H9 (cell line): ENCODE measurements at regions not wholly inside any gene's neighbourhood (a gene's known extent, or its start where the extent isn't known, plus 50 kb on each side); places are given as distances from the start of the nearest gene placed in this dataset.

ENCODE experiments used
- DNase-seq: peaks from one replicate; pipeline ENCODE4 v3.0.0-alpha.2; 2017
- H2AFZ ChIP-seq: one replicate; pipeline ENCODE4 v1.6.1; 2013; ENCODE audit warnings: mild to moderate bottlenecking, low read length, control low read depth, moderate library complexity
- H2AK5ac ChIP-seq: 2 replicates; pipeline ENCODE4 v1.6.1; 2013; ENCODE audit warnings: low read length, control low read depth, mixed read lengths; ENCODE audit not compliant: insufficient read length
- H2BK120ac ChIP-seq: one replicate; pipeline ENCODE4 v1.6.1; 2013; ENCODE audit warnings: low read depth, mild to moderate bottlenecking, low read length, control low read depth, inconsistent platforms; ENCODE audit not compliant: poor library complexity, severe bottlenecking
- H2BK12ac ChIP-seq: 2 replicates; pipeline ENCODE4 v1.6.1; 2013; ENCODE audit warnings: low read length, control low read depth, mixed read lengths, low read depth; ENCODE audit not compliant: insufficient read length
- H2BK15ac ChIP-seq: 2 replicates; pipeline ENCODE4 v1.6.1; 2013; ENCODE audit warnings: low read depth, low read length, control low read depth
- H2BK20ac ChIP-seq: one replicate; pipeline ENCODE4 v1.6.1; 2013; ENCODE audit warnings: low read depth, mild to moderate bottlenecking, low read length, control low read depth, inconsistent platforms; ENCODE audit not compliant: poor library complexity, severe bottlenecking
- H2BK5ac ChIP-seq: 2 replicates; pipeline ENCODE4 v1.6.1; 2013; ENCODE audit warnings: low read length, control low read depth, mixed read lengths; ENCODE audit not compliant: insufficient read length
- H3K14ac ChIP-seq: 2 replicates; pipeline ENCODE4 v1.6.1; 2013; ENCODE audit warnings: low read length, control low read depth; ENCODE audit not compliant: insufficient read depth
- H3K18ac ChIP-seq: 2 replicates; pipeline ENCODE4 v1.6.1; 2013; ENCODE audit warnings: low read depth, mild to moderate bottlenecking, mixed read lengths, low read length, control low read depth; ENCODE audit not compliant: insufficient read length
- H3K23ac ChIP-seq: 2 replicates; pipeline ENCODE4 v1.6.1; 2013; ENCODE audit warnings: low read length, control low read depth, mixed read lengths, low read depth; ENCODE audit not compliant: insufficient read length
- H3K23me2 ChIP-seq: 2 replicates; pipeline ENCODE4 v1.6.1; 2013; ENCODE audit warnings: low read depth, mild to moderate bottlenecking, mixed read lengths, low read length, control low read depth; ENCODE audit not compliant: insufficient read length, poor library complexity, severe bottlenecking
- H3K27ac ChIP-seq: 2 replicates; pipeline ENCODE4 v1.5.1; 2013; ENCODE audit warnings: low read length, control low read depth, mixed read lengths, low read depth; ENCODE audit not compliant: insufficient read length
- H3K27me3 ChIP-seq: 2 replicates; pipeline ENCODE4 v1.6.1; 2013; ENCODE audit warnings: low read length, control low read depth, inconsistent platforms; ENCODE audit not compliant: insufficient read depth
- H3K4ac ChIP-seq: 2 replicates; pipeline ENCODE4 v1.6.1; 2013; ENCODE audit warnings: low read depth, mild to moderate bottlenecking, control low read depth, inconsistent platforms, low read length, moderate library complexity
- H3K4me1 ChIP-seq: 2 replicates; pipeline ENCODE4 v1.6.1; 2013; ENCODE audit warnings: low read length, control low read depth, inconsistent platforms; ENCODE audit not compliant: insufficient read depth
- H3K4me2 ChIP-seq: 2 replicates; pipeline ENCODE4 v1.6.1; 2013; ENCODE audit warnings: low read length, control low read depth, mixed read lengths; ENCODE audit not compliant: insufficient read length, insufficient read depth
- H3K56ac ChIP-seq: 2 replicates; pipeline ENCODE4 v1.6.1; 2013; ENCODE audit warnings: low read depth, mild to moderate bottlenecking, mixed read lengths, low read length, control low read depth; ENCODE audit not compliant: insufficient read length
- H3K79me1 ChIP-seq: 2 replicates; pipeline ENCODE4 v1.6.1; 2013; ENCODE audit warnings: low read depth, mild to moderate bottlenecking, moderate library complexity, low read length, control low read depth, inconsistent platforms; ENCODE audit not compliant: insufficient read depth, poor library complexity, severe bottlenecking
- H3K79me2 ChIP-seq: 2 replicates; pipeline ENCODE4 v1.6.1; 2013; ENCODE audit warnings: low read length, control low read depth, inconsistent platforms; ENCODE audit not compliant: insufficient read depth
- H3K9ac ChIP-seq: 2 replicates; pipeline ENCODE4 v1.6.1; 2013; ENCODE audit warnings: low read length, control low read depth, mixed read lengths; ENCODE audit not compliant: insufficient read length; ENCODE audit errors: extremely low read depth
- H3K9me3 ChIP-seq: one replicate; pipeline ENCODE4 v1.6.1; 2013; ENCODE audit warnings: low read depth, low read length, inconsistent platforms; ENCODE audit not compliant: control insufficient read depth
- H3T11ph ChIP-seq: one replicate; pipeline ENCODE4 v1.6.1; 2013; ENCODE audit warnings: mild to moderate bottlenecking, low read length, control low read depth, inconsistent platforms
- H4K20me1 ChIP-seq: one replicate; pipeline ENCODE4 v1.6.1; 2013; ENCODE audit not compliant: control insufficient read depth, insufficient read length, insufficient read depth
- H4K5ac ChIP-seq: 2 replicates; pipeline ENCODE4 v1.6.1; 2013; ENCODE audit warnings: low read depth, mild to moderate bottlenecking, mixed read lengths, low read length, control low read depth; ENCODE audit not compliant: insufficient read length
- H4K8ac ChIP-seq: replicated peaks from 2 replicates; pipeline ENCODE4 v1.6.1; 2013; ENCODE audit warnings: low read length, control low read depth, mixed read lengths, low read depth; ENCODE audit not compliant: insufficient read length
- H4K91ac ChIP-seq: 2 replicates; pipeline ENCODE4 v1.6.1; 2013; ENCODE audit warnings: low read depth, mild to moderate bottlenecking, moderate library complexity, mixed read lengths, low read length, control low read depth; ENCODE audit not compliant: insufficient read length
- H3K27ac Mint-ChIP-seq, 3 experiments: 2 replicates in 2 of 3; 3 replicates in 1 of 3; pipeline ENCODE4 v1.8.0; 2020 to 2021; ENCODE audit warnings: mixed read lengths in 3 of 3, mild to moderate bottlenecking in 1 of 3, moderate library complexity in 1 of 3
- H3K27me3 Mint-ChIP-seq: 2 replicates; pipeline ENCODE4 v1.8.0; 2021; ENCODE audit warnings: low read depth, mild to moderate bottlenecking, moderate library complexity, mixed read lengths
- H3K36me3 Mint-ChIP-seq, 3 experiments: 2 replicates in 2 of 3; 3 replicates in 1 of 3; pipeline ENCODE4 v1.8.0; 2020 to 2021; ENCODE audit warnings: low read depth in 3 of 3, mixed read lengths in 3 of 3; ENCODE audit not compliant: insufficient read depth in 1 of 3
- H3K4me1 Mint-ChIP-seq, 2 experiments: 2 replicates each; pipeline ENCODE4 v1.8.0; 2020; ENCODE audit warnings: mixed read lengths in 2 of 2
- H3K4me3 Mint-ChIP-seq, 2 experiments: 2 replicates in 1 of 2; 3 replicates in 1 of 2; pipeline ENCODE4 v1.8.0; 2020 to 2021; ENCODE audit warnings: mild to moderate bottlenecking in 2 of 2, mixed read lengths in 2 of 2, moderate library complexity in 1 of 2
- H3K9me3 Mint-ChIP-seq, 2 experiments: 2 replicates in 1 of 2; 3 replicates in 1 of 2; pipeline ENCODE4 v1.8.0; 2020; ENCODE audit warnings: mild to moderate bottlenecking in 2 of 2, mixed read lengths in 2 of 2, moderate library complexity in 1 of 2
- TF ChIP-seq, protein P1 (sequence below): fragments of 200-600 bp; sonication (generic); conservative IDR thresholded peaks from 3 replicates; pipeline ENCODE4 v1.8.0; 2021; ENCODE audit warnings: antibody characterized with exemption, mild to moderate bottlenecking

DNA sequence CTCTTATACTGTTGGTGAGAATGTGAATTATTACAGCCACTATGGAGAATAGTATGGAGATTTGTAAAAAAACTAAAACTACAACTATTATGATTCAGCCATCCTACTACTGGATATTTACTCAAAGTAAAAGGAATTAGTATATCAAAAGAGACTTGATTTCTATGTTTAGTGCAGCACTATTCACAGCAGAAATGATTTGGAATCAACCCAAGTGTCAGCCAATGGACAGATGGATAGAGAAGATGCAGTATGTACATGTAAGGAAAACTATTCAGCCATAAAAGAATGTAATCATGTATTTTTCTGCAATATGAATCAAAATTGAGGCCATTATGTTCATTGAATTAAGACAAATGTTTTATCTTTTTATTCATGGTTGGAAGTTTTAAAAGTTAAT is 1705.5 kb downstream of the SLITRK1 start:
- no peak overlapping the region for H4K8ac ChIP-seq
- no peaks in the 10 kb centered on the region for H3K23me2 ChIP-seq
- H4K91ac ChIP-seq: no peak overlapping the region
- no peaks in the 10 kb centered on the region for H3K79me2 ChIP-seq
- Mint-ChIP-seq H3K27me3 (no peaks in the 10 kb centered on the region), H3K9me3 (no peaks in the 10 kb centered on the region; a peak in 1 of 5 replicates), H3K4me3 (no peak overlapping the region), H3K27ac (no peak overlapping the region), H3K4me1 (no peaks in the 10 kb centered on the region), H3K36me3 (no peaks in the 10 kb centered on the region)
- no peaks in the 10 kb centered on the region for H3K27me3 ChIP-seq
- no peak overlapping the region for H2AK5ac ChIP-seq
- no peak overlapping the region for H3K4ac ChIP-seq
- no peak overlapping the region for H2BK20ac ChIP-seq
- H3K4me2 ChIP-seq: no peak overlapping the region
- no peak overlapping the region for H3K23ac ChIP-seq
- H4K20me1 ChIP-seq: no peaks in the 10 kb centered on the region
- no peak overlapping the region for H3K27ac ChIP-seq
- H3K56ac ChIP-seq: no peak overlapping the region
- no peaks in the 10 kb centered on the region for H3K4me1 ChIP-seq
- H2BK120ac ChIP-seq: no peak overlapping the region
- H4K5ac ChIP-seq: no peak overlapping the region
- DNase-seq: no peak
- TF ChIP-seq, protein P1, sequence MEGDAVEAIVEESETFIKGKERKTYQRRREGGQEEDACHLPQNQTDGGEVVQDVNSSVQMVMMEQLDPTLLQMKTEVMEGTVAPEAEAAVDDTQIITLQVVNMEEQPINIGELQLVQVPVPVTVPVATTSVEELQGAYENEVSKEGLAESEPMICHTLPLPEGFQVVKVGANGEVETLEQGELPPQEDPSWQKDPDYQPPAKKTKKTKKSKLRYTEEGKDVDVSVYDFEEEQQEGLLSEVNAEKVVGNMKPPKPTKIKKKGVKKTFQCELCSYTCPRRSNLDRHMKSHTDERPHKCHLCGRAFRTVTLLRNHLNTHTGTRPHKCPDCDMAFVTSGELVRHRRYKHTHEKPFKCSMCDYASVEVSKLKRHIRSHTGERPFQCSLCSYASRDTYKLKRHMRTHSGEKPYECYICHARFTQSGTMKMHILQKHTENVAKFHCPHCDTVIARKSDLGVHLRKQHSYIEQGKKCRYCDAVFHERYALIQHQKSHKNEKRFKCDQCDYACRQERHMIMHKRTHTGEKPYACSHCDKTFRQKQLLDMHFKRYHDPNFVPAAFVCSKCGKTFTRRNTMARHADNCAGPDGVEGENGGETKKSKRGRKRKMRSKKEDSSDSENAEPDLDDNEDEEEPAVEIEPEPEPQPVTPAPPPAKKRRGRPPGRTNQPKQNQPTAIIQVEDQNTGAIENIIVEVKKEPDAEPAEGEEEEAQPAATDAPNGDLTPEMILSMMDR: no peak
- no peak overlapping the region for H2BK15ac ChIP-seq
- no peaks in the 10 kb centered on the region for H3K9me3 ChIP-seq
- no peak overlapping the region for H2BK12ac ChIP-seq
- H2BK5ac ChIP-seq: no peak overlapping the region
- no peak overlapping the region for H3K18ac ChIP-seq
- no peak overlapping the region for H3K14ac ChIP-seq
- no peak overlapping the region for H2AFZ ChIP-seq
- no peaks in the 10 kb centered on the region for H3K79me1 ChIP-seq
- H3T11ph ChIP-seq: no peak overlapping the region
- H3K9ac ChIP-seq: no peak overlapping the region
